SJSA1 (cell line): ENCODE measurements at regions not wholly inside any gene's neighbourhood (a gene's known extent, or its start where the extent isn't known, plus 50 kb on each side); places are given as distances from the start of the nearest gene placed in this dataset.

Source experiments
- DNase-seq, 2 experiments: peaks; one replicate each; pipeline ENCODE4 v3.0.0-alpha.2; 2015 to 2020; ENCODE audit warnings: low spot score in 2 of 2, low read depth in 1 of 2
- H3K27ac ChIP-seq: fragments of 250-450 bp; sonication (Bioruptor Pico); 2 replicates; pipeline ENCODE4 v1.5.1; 2020; ENCODE audit warnings: mild to moderate bottlenecking, moderate library complexity
- H3K27me3 ChIP-seq: fragments of 250-450 bp; sonication (Bioruptor Pico); replicated peaks from 2 replicates; pipeline ENCODE4 v1.5.1; 2020; ENCODE audit warnings: mild to moderate bottlenecking, moderate library complexity
- H3K36me3 ChIP-seq: fragments of 250-450 bp; sonication (Bioruptor Pico); 2 replicates; pipeline ENCODE4 v1.5.1; 2020; ENCODE audit warnings: mild to moderate bottlenecking
- H3K4me1 ChIP-seq: fragments of 250-450 bp; sonication (Bioruptor Pico); replicated peaks from 2 replicates; pipeline ENCODE4 v1.6.1; 2021; ENCODE audit warnings: mild to moderate bottlenecking
- H3K4me3 ChIP-seq: fragments of 250-450 bp; sonication (Bioruptor Pico); 2 replicates; pipeline ENCODE4 v1.5.1; 2020; ENCODE audit warnings: mild to moderate bottlenecking
- H3K9me3 ChIP-seq: fragments of 250-450 bp; sonication (Bioruptor Pico); replicated peaks from 2 replicates; pipeline ENCODE4 v1.5.1; 2020; ENCODE audit warnings: mild to moderate bottlenecking

GRCh38 chr3:103919327-103919726 lies 1447.4 kb upstream of the ALCAM start:
- H3K4me1 ChIP-seq = no peaks in the 10 kb centered on the region

GRCh38 chr3:103923907-103924306 lies 1442.8 kb upstream of the ALCAM start:
- no peaks in the 10 kb centered on the region for H3K4me1 ChIP-seq
- no peak for DNase-seq
- H3K27me3 ChIP-seq = no peaks in the 10 kb centered on the region; the same call in 1 of the 2 replicates
- no peak overlapping the region for H3K4me3 ChIP-seq
- H3K9me3 ChIP-seq = no peaks in the 10 kb centered on the region
- no peak overlapping the region for H3K27ac ChIP-seq
- H3K36me3 ChIP-seq = no peaks in the 10 kb centered on the region

More at GRCh38 chr3:103919327-103919726, 1447.4 kb upstream of the ALCAM start:
- H3K27me3 ChIP-seq = no peaks in the 10 kb centered on the region; the same call in 1 of the 2 replicates
- no peak overlapping the region for H3K4me3 ChIP-seq
- H3K9me3 ChIP-seq = no peaks in the 10 kb centered on the region
- no peaks in the 10 kb centered on the region for H3K36me3 ChIP-seq
- DNase-seq = no peak
- no peak overlapping the region for H3K27ac ChIP-seq

GRCh38 chr3:103924544-103924943 lies 1442.2 kb upstream of the ALCAM start:
- no peaks in the 10 kb centered on the region for H3K4me1 ChIP-seq
- no peak overlapping the region for H3K27ac ChIP-seq
- DNase-seq = no peak
- no peaks in the 10 kb centered on the region for H3K36me3 ChIP-seq
- H3K27me3 ChIP-seq = no peaks in the 10 kb centered on the region; the same call in 1 of the 2 replicates
- H3K4me3 ChIP-seq = no peak overlapping the region
- H3K9me3 ChIP-seq = no peaks in the 10 kb centered on the region

GRCh38 chr3:103926936-103927335 lies 1439.8 kb upstream of the ALCAM start:
- no peak overlapping the region for H3K27ac ChIP-seq
- no peaks in the 10 kb centered on the region for H3K4me1 ChIP-seq
- no peaks in the 10 kb centered on the region for H3K27me3 ChIP-seq
- H3K4me3 ChIP-seq = no peak overlapping the region
- DNase-seq = no peak
- H3K9me3 ChIP-seq = no peaks in the 10 kb centered on the region
- H3K36me3 ChIP-seq = no peaks in the 10 kb centered on the region

GRCh38 chr3:103927896-103928295 lies 1438.8 kb upstream of the ALCAM start:
- Histone ChIP-seq H3K4me3 (no peak overlapping the region), H3K4me1 (no peaks in the 10 kb centered on the region), H3K36me3 (no peaks in the 10 kb centered on the region), H3K9me3 (no peaks in the 10 kb centered on the region), H3K27ac (no peak overlapping the region), H3K27me3 (no peaks in the 10 kb centered on the region)
- DNase-seq = no peak

GRCh38 chr3:103937094-103937493 lies 1429.6 kb upstream of the ALCAM start:
- Histone ChIP-seq H3K4me3 (no peak overlapping the region), H3K9me3 (no peaks in the 10 kb centered on the region), H3K27ac (no peak overlapping the region), H3K27me3 (no peaks in the 10 kb centered on the region), H3K36me3 (no peaks in the 10 kb centered on the region), H3K4me1 (no peaks in the 10 kb centered on the region)
- DNase-seq = no peak

GRCh38 chr3:103947062-103947461 lies 1419.6 kb upstream of the ALCAM start:
- H3K4me1 ChIP-seq = no peaks in the 10 kb centered on the region
- no peaks in the 10 kb centered on the region for H3K9me3 ChIP-seq
- no peaks in the 10 kb centered on the region for H3K36me3 ChIP-seq
- no peak for DNase-seq
- no peak overlapping the region for H3K27ac ChIP-seq
- no peaks in the 10 kb centered on the region for H3K27me3 ChIP-seq
- no peak overlapping the region for H3K4me3 ChIP-seq

GRCh38 chr3:103949693-103950092 lies 1417.0 kb upstream of the ALCAM start:
- H3K9me3 ChIP-seq = no peaks in the 10 kb centered on the region
- no peak overlapping the region for H3K4me3 ChIP-seq
- H3K36me3 ChIP-seq = no peaks in the 10 kb centered on the region
- H3K27me3 ChIP-seq = no peaks in the 10 kb centered on the region
- no peak for DNase-seq
- H3K27ac ChIP-seq = no peak overlapping the region
- H3K4me1 ChIP-seq = no peaks in the 10 kb centered on the region

GRCh38 chr3:103950676-103951075 lies 1416.0 kb upstream of the ALCAM start:
- Histone ChIP-seq H3K27me3 (no peaks in the 10 kb centered on the region), H3K36me3 (no peaks in the 10 kb centered on the region), H3K4me1 (no peaks in the 10 kb centered on the region), H3K4me3 (no peak overlapping the region), H3K27ac (no peak overlapping the region), H3K9me3 (no peaks in the 10 kb centered on the region)
- DNase-seq = no peak

- Histone ChIP-seq H3K27me3 (no peaks in the 10 kb centered on the region), H3K4me1 (no peaks in the 10 kb centered on the region), H3K36me3 (no peaks in the 10 kb centered on the region), H3K27ac (no peak overlapping the region), H3K9me3 (no peaks in the 10 kb centered on the region), H3K4me3 (no peak overlapping the region)
- no peak for DNase-seq
Observed at GRCh38 chr3:103953796-103954195, 1412.9 kb upstream of the ALCAM start.

GRCh38 chr3:103960819-103961218 lies 1405.9 kb upstream of the ALCAM start:
- Histone ChIP-seq H3K4me3 (no peak overlapping the region), H3K27me3 (no peaks in the 10 kb centered on the region), H3K9me3 (no peaks in the 10 kb centered on the region), H3K27ac (no peak overlapping the region), H3K36me3 (no peaks in the 10 kb centered on the region), H3K4me1 (no peaks in the 10 kb centered on the region)
- DNase-seq = no peak

GRCh38 chr3:103963599-103963998 lies 1403.1 kb upstream of the ALCAM start:
- Histone ChIP-seq H3K36me3 (no peaks in the 10 kb centered on the region), H3K4me1 (no peaks in the 10 kb centered on the region), H3K4me3 (no peak overlapping the region), H3K27ac (no peak overlapping the region), H3K27me3 (no peaks in the 10 kb centered on the region), H3K9me3 (no peaks in the 10 kb centered on the region)
- no peak for DNase-seq

GRCh38 chr3:103965764-103966163 lies 1400.9 kb upstream of the ALCAM start:
- H3K4me3 ChIP-seq = no peak overlapping the region
- DNase-seq = no peak
- H3K4me1 ChIP-seq = no peaks in the 10 kb centered on the region
- no peaks in the 10 kb centered on the region for H3K27me3 ChIP-seq
- no peaks in the 10 kb centered on the region for H3K36me3 ChIP-seq
- no peaks in the 10 kb centered on the region for H3K9me3 ChIP-seq
- H3K27ac ChIP-seq = no peak overlapping the region

GRCh38 chr3:103966749-103967148 lies 1400.0 kb upstream of the ALCAM start:
- Histone ChIP-seq H3K9me3 (no peaks in the 10 kb centered on the region), H3K27ac (no peak overlapping the region), H3K4me3 (no peak overlapping the region), H3K27me3 (no peaks in the 10 kb centered on the region), H3K4me1 (no peaks in the 10 kb centered on the region), H3K36me3 (no peaks in the 10 kb centered on the region)
- DNase-seq = no peak

GRCh38 chr3:103968131-103968530 lies 1398.6 kb upstream of the ALCAM start:
- Histone ChIP-seq H3K4me3 (no peak overlapping the region), H3K36me3 (no peaks in the 10 kb centered on the region), H3K4me1 (no peaks in the 10 kb centered on the region), H3K9me3 (no peaks in the 10 kb centered on the region), H3K27me3 (no peaks in the 10 kb centered on the region), H3K27ac (no peak overlapping the region)
- DNase-seq = no peak
